ENCODE measurements at regions not wholly inside any gene's neighbourhood (a gene's known extent, or its start where the extent isn't known, plus 50 kb on each side); places are given as distances from the start of the nearest gene placed in this dataset.
A peak's percentile ranks its signal among the peaks of the same experiment; 100 is the strongest.
"Not testable (repeated sequence)": the region's sequence is repeated elsewhere in the genome, so short reads cannot be mapped to it uniquely, and the experiment has no call there.

- in situ Hi-C loops (cut with HindIII; ENCODE audit: low pct_unique_long_range_greater_than_20kb, low sequenced_read_pairs), result no loop called here
- DNase-seq (ENCODE audit: low read depth in 1 of 2, low spot score in 1 of 2), result no peak
- no peak for TF ChIP-seq JUND (IDR thresholded peaks at IDR 0.05; ENCODE audit: low read depth)
These were observed 294.1 kb downstream of the TFAP2B start for GRCh38 chr6:51112731-51113130.

- no peak for TF ChIP-seq JUND (IDR thresholded peaks at IDR 0.05; ENCODE audit: low read depth)
- no peak for DNase-seq (ENCODE audit: low read depth in 1 of 2, low spot score in 1 of 2)
- in situ Hi-C loops (cut with HindIII; ENCODE audit: low pct_unique_long_range_greater_than_20kb, low sequenced_read_pairs), result no loop called here
These were observed 298.1 kb downstream of the TFAP2B start for GRCh38 chr6:51116723-51117122.

- in situ Hi-C loops (cut with HindIII; ENCODE audit: low pct_unique_long_range_greater_than_20kb, low sequenced_read_pairs), result no loop called here
- peak; percentile 91 for TF ChIP-seq JUND (IDR thresholded peaks at IDR 0.05; ENCODE audit: low read depth)
- peak; percentile 33 to 82 for DNase-seq (ENCODE audit: low read depth in 1 of 2, low spot score in 1 of 2)
These were observed 300.1 kb downstream of the TFAP2B start for GRCh38 chr6:51118792-51119191.

GRCh38 chr6:51120016-51120415 is 301.3 kb downstream of the TFAP2B start:
- in situ Hi-C loops (cut with HindIII; ENCODE audit: low pct_unique_long_range_greater_than_20kb, low sequenced_read_pairs), result no loop called here

GRCh38 chr6:51121380-51121976 is 302.8 kb downstream of the TFAP2B start:
- in situ Hi-C loops (cut with HindIII; ENCODE audit: low pct_unique_long_range_greater_than_20kb, low sequenced_read_pairs); DNase-seq (ENCODE audit: low read depth in 1 of 2, low spot score in 1 of 2): not testable (repeated sequence)

More at GRCh38 chr6:51120016-51120415, 301.3 kb downstream of the TFAP2B start:
- DNase-seq (ENCODE audit: low read depth in 1 of 2, low spot score in 1 of 2), result peak in 1 of 2 experiments; percentile 67
- 0 out of 2 replicates have a peak, but pooled peaks have one; percentile 17 for TF ChIP-seq JUND (IDR thresholded peaks at IDR 0.05; ENCODE audit: low read depth)

GRCh38 chr6:51129043-51129442 is 310.4 kb downstream of the TFAP2B start:
- no peak for TF ChIP-seq JUND (IDR thresholded peaks at IDR 0.05; ENCODE audit: low read depth)
- no peak for DNase-seq (ENCODE audit: low read depth in 1 of 2, low spot score in 1 of 2)
- in situ Hi-C loops (cut with HindIII; ENCODE audit: low pct_unique_long_range_greater_than_20kb, low sequenced_read_pairs), result no loop called here

- in situ Hi-C loops (cut with HindIII; ENCODE audit: low pct_unique_long_range_greater_than_20kb, low sequenced_read_pairs), result no loop called here
- TF ChIP-seq JUND (IDR thresholded peaks at IDR 0.05; ENCODE audit: low read depth), result no peak
These were observed 319.1 kb downstream of the TFAP2B start for GRCh38 chr6:51137777-51138176.

GRCh38 chr6:51139950-51140385 is 321.3 kb downstream of the TFAP2B start:
- DNase-seq (ENCODE audit: low read depth in 1 of 2, low spot score in 1 of 2), result no peak
- TF ChIP-seq JUND (IDR thresholded peaks at IDR 0.05; ENCODE audit: low read depth), result no peak
- in situ Hi-C loops (cut with HindIII; ENCODE audit: low pct_unique_long_range_greater_than_20kb, low sequenced_read_pairs), result no loop called here

More at GRCh38 chr6:51137777-51138176, 319.1 kb downstream of the TFAP2B start:
- DNase-seq (ENCODE audit: low read depth in 1 of 2, low spot score in 1 of 2), result no peak

- TF ChIP-seq JUND (IDR thresholded peaks at IDR 0.05; ENCODE audit: low read depth), result no peak
- DNase-seq (ENCODE audit: low read depth in 1 of 2, low spot score in 1 of 2), result no peak
- in situ Hi-C loops (cut with HindIII; ENCODE audit: low pct_unique_long_range_greater_than_20kb, low sequenced_read_pairs), result no loop called here
These were observed 322.4 kb downstream of the TFAP2B start for GRCh38 chr6:51141080-51141479.

GRCh38 chr6:51147756-51148155 is 329.1 kb downstream of the TFAP2B start:
- no peak for TF ChIP-seq JUND (IDR thresholded peaks at IDR 0.05; ENCODE audit: low read depth)
- DNase-seq (ENCODE audit: low read depth in 1 of 2, low spot score in 1 of 2), result no peak
- in situ Hi-C loops (cut with HindIII; ENCODE audit: low pct_unique_long_range_greater_than_20kb, low sequenced_read_pairs), result no loop called here

- no peak for TF ChIP-seq JUND (IDR thresholded peaks at IDR 0.05; ENCODE audit: low read depth)
- in situ Hi-C loops (cut with HindIII; ENCODE audit: low pct_unique_long_range_greater_than_20kb, low sequenced_read_pairs), result no loop called here
- DNase-seq (ENCODE audit: low read depth in 1 of 2, low spot score in 1 of 2), result no peak
These were observed 333.9 kb downstream of the TFAP2B start for GRCh38 chr6:51152594-51152993.

- in situ Hi-C loops (cut with HindIII; ENCODE audit: low pct_unique_long_range_greater_than_20kb, low sequenced_read_pairs), result no loop called here
- no peak for TF ChIP-seq JUND (IDR thresholded peaks at IDR 0.05; ENCODE audit: low read depth)
- DNase-seq (ENCODE audit: low read depth in 1 of 2, low spot score in 1 of 2), result no peak
These were observed 334.4 kb downstream of the TFAP2B start for GRCh38 chr6:51153109-51153508.

- DNase-seq (ENCODE audit: low read depth in 1 of 2, low spot score in 1 of 2); in situ Hi-C loops (cut with HindIII; ENCODE audit: low pct_unique_long_range_greater_than_20kb, low sequenced_read_pairs): not testable (repeated sequence)
These were observed 336.3 kb downstream of the TFAP2B start for GRCh38 chr6:51154925-51155324.

GRCh38 chr6:51159260-51159659 is 340.6 kb downstream of the TFAP2B start:
- DNase-seq (ENCODE audit: low read depth in 1 of 2, low spot score in 1 of 2); in situ Hi-C loops (cut with HindIII; ENCODE audit: low pct_unique_long_range_greater_than_20kb, low sequenced_read_pairs): not testable (repeated sequence)
